Mesendoderm (in vitro differentiated cells): ENCODE measurements at regions not wholly inside any gene's neighbourhood (a gene's known extent, or its start where the extent isn't known, plus 50 kb on each side); places are given as distances from the start of the nearest gene placed in this dataset.

ENCODE experiments used
- DNase-seq: peaks from one replicate; pipeline ENCODE4 v3.0.0; 2013
- H2AK5ac ChIP-seq: 2 replicates; pipeline ENCODE4 v1.6.1; 2013; ENCODE audit warnings: low read length, inconsistent platforms
- H2BK120ac ChIP-seq: 2 replicates; pipeline ENCODE4 v1.6.1; 2013; ENCODE audit warnings: low read depth, mild to moderate bottlenecking, low read length, moderate library complexity, mixed read lengths
- H2BK15ac ChIP-seq: replicated peaks from 2 replicates; pipeline ENCODE4 v1.6.1; 2013; ENCODE audit warnings: low read depth, mild to moderate bottlenecking, moderate library complexity
- H2BK5ac ChIP-seq: 2 replicates; pipeline ENCODE4 v1.6.1; 2013; ENCODE audit warnings: low read length, inconsistent platforms
- H3K18ac ChIP-seq: 2 replicates; pipeline ENCODE4 v1.6.1; 2013; ENCODE audit warnings: mild to moderate bottlenecking, low read length, mixed read lengths
- H3K23ac ChIP-seq: one replicate; pipeline ENCODE4 v1.6.1; 2013; ENCODE audit warnings: low read length
- H3K27ac ChIP-seq: 2 replicates; pipeline ENCODE4 v1.5.1; 2013; ENCODE audit warnings: low read depth, mild to moderate bottlenecking, inconsistent platforms, low read length, moderate library complexity
- H3K27me3 ChIP-seq: 2 replicates; pipeline ENCODE4 v1.6.1; 2013; ENCODE audit warnings: low read length, control low read depth, mild to moderate bottlenecking, inconsistent platforms; ENCODE audit not compliant: insufficient read depth, poor library complexity
- H3K36me3 ChIP-seq: 2 replicates; pipeline ENCODE4 v1.6.1; 2013; ENCODE audit warnings: low read length, inconsistent platforms; ENCODE audit not compliant: control insufficient read depth, insufficient read depth
- H3K4ac ChIP-seq: one replicate; pipeline ENCODE4 v1.6.1; 2013; ENCODE audit warnings: low read depth, mild to moderate bottlenecking, low read length, moderate library complexity
- H3K4me1 ChIP-seq: 2 replicates; pipeline ENCODE4 v1.6.1; 2013; ENCODE audit warnings: low read depth, low read length, inconsistent platforms; ENCODE audit not compliant: control insufficient read depth
- H3K4me2 ChIP-seq: 2 replicates; pipeline ENCODE4 v1.6.1; 2013; ENCODE audit warnings: low read length
- H3K4me3 ChIP-seq: 2 replicates; pipeline ENCODE4 v1.5.1; 2013; ENCODE audit warnings: mild to moderate bottlenecking, low read length
- H3K56ac ChIP-seq: one replicate; pipeline ENCODE4 v1.6.1; 2013; ENCODE audit warnings: low read length
- H3K79me1 ChIP-seq: 2 replicates; pipeline ENCODE4 v1.6.1; 2013; ENCODE audit warnings: low read length, inconsistent platforms
- H3K79me2 ChIP-seq: 2 replicates; pipeline ENCODE4 v1.6.1; 2013; ENCODE audit warnings: mild to moderate bottlenecking, low read length; ENCODE audit not compliant: control insufficient read depth, insufficient read depth
- H3K9ac ChIP-seq: 2 replicates; pipeline ENCODE4 v1.6.1; 2013; ENCODE audit warnings: low read length, inconsistent platforms
- H4K5ac ChIP-seq: one replicate; pipeline ENCODE4 v1.6.1; 2013; ENCODE audit warnings: low read length
- H4K8ac ChIP-seq: one replicate; pipeline ENCODE4 v1.6.1; 2013; ENCODE audit warnings: low read depth, mild to moderate bottlenecking, control low read depth, low read length, moderate library complexity
- WGBS: extraction: QIAGEN DNeasy Blood & Tissue Kit; methylation state at CpG from one replicate; pipeline ENCODE4 v1.1.7; 2013; ENCODE audit warnings: low lambda C conversion rate, missing lambda C conversion rate; ENCODE audit not compliant: insufficient coverage; ENCODE audit errors: extremely low coverage; 5-methylcytosine and 5-hydroxymethylcytosine counted together

DNA sequence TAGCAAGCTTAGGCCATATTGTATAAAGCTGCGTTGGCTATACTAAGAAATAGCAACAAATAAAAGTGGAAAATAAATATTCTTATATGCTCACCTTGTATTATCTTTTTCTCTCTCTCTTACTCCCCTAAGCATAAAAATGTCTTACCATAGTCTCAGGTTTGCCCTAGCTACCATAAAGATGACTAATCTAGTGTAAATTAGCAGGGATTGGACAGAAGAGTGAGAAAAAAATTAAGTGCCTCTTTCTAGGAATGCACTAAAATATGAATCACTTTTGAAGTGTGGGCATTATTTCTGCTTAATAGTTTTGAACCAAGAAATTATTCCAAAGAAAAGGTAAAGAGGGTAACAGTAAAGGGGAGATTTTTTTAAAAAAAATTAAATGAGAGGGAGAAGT, 201.3 kb downstream of the HINT1 start:
- Histone ChIP-seq H2BK15ac (no peak overlapping the region), H3K27me3 (no peaks in the 10 kb centered on the region), H3K27ac (no peak overlapping the region), H4K8ac (no peak overlapping the region), H3K23ac (no peak overlapping the region), H3K79me1 (no peaks in the 10 kb centered on the region), H4K5ac (no peak overlapping the region), H3K18ac (no peak overlapping the region), H2BK5ac (no peak overlapping the region), H3K79me2 (no peaks in the 10 kb centered on the region), H3K9ac (no peak overlapping the region), H3K56ac (no peak overlapping the region), H3K4ac (no peak overlapping the region), H2AK5ac (no peak overlapping the region), H3K36me3 (no peaks in the 10 kb centered on the region), H3K4me1 (no peaks in the 10 kb centered on the region), H2BK120ac (no peak overlapping the region), H3K4me3 (no peak overlapping the region), H3K4me2 (no peak overlapping the region)
- no peak for DNase-seq
- no CpG with 5 or more reads among the region's 1 CpG for WGBS

DNA sequence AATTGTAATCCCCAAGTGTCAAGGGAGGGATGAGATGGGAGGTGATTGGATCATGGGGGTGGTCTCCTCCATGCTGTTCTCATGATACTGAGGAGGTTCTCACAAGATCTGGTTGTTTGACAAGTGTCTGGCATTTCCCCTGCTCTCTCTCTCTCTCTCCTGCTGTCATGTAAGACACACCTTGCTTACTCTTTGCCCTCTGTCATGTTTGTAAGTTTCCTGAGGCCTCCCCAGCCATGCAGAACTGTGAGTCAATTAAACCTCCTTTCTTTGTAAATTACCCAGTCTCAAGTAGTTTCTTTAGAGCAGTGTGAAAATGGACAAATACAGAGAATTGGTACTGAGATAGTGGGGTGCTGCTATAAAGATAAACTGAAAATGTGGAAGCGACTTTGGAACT, 207.9 kb downstream of the HINT1 start:
- no peak overlapping the region for H3K23ac ChIP-seq
- no peak overlapping the region for H4K8ac ChIP-seq
- no peaks in the 10 kb centered on the region for H3K27me3 ChIP-seq
- H3K4me2 ChIP-seq, result no peak overlapping the region
- no peak overlapping the region for H2BK5ac ChIP-seq
- no peaks in the 10 kb centered on the region for H3K79me2 ChIP-seq
- no peak overlapping the region for H2BK15ac ChIP-seq
- H3K18ac ChIP-seq, result no peak overlapping the region
- no peak overlapping the region for H3K9ac ChIP-seq
- WGBS, result no CpG with 5 or more reads among the region's 1 CpG
- no peaks in the 10 kb centered on the region for H3K79me1 ChIP-seq
- H3K4ac ChIP-seq, result no peak overlapping the region
- H2AK5ac ChIP-seq, result no peak overlapping the region
- no peak overlapping the region for H3K27ac ChIP-seq
- DNase-seq, result peak; percentile 27
- H3K4me1 ChIP-seq, result peaks cover 8% of the 10 kb centered on the region
- H2BK120ac ChIP-seq, result no peak overlapping the region
- no peak overlapping the region for H4K5ac ChIP-seq
- H3K4me3 ChIP-seq, result no peak overlapping the region
- H3K36me3 ChIP-seq, result no peaks in the 10 kb centered on the region
- H3K56ac ChIP-seq, result no peak overlapping the region

DNA sequence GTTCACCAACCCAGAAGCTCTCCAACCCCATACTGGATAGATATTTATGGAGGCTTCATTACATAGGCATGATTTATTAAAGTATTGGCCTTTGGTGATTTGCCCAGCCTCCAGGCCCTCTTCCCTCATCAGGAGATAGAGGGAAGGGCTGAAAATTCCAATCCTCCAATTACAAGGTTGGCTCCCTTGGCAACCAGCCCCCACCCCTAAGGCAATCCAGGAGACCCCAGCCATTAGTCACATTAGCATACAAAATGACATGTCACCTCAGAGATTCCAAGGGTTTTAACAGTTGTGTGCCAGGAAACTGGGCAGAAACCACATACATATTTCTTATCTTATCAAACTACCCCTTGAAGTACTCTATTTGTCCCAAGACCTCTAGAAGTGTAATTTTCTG, 210.0 kb downstream of the HINT1 start:
- H3K4ac ChIP-seq, result no peak overlapping the region
- no peak overlapping the region for H3K4me2 ChIP-seq
- peak overlapping the region; percentile 15 for H4K8ac ChIP-seq
- no peak overlapping the region for H3K9ac ChIP-seq
- no peak overlapping the region for H3K23ac ChIP-seq
- no peak overlapping the region for H2AK5ac ChIP-seq
- H3K36me3 ChIP-seq, result no peaks in the 10 kb centered on the region
- peak overlapping the region; percentile 90 for H3K18ac ChIP-seq
- H3K27ac ChIP-seq, result no peak overlapping the region
- H3K79me2 ChIP-seq, result no peaks in the 10 kb centered on the region
- no peaks in the 10 kb centered on the region for H3K27me3 ChIP-seq
- peak; percentile 93 for DNase-seq
- H3K79me1 ChIP-seq, result no peaks in the 10 kb centered on the region
- no peak overlapping the region for H3K4me3 ChIP-seq
- H3K56ac ChIP-seq, result peak overlapping the region; percentile 29
- H4K5ac ChIP-seq, result no peak overlapping the region
- H2BK5ac ChIP-seq, result peak overlapping the region; percentile 57
- peaks cover 8% of the 10 kb centered on the region for H3K4me1 ChIP-seq
- peak overlapping the region; percentile 12 for H2BK15ac ChIP-seq
- peak overlapping the region; percentile 96 for H2BK120ac ChIP-seq

DNA sequence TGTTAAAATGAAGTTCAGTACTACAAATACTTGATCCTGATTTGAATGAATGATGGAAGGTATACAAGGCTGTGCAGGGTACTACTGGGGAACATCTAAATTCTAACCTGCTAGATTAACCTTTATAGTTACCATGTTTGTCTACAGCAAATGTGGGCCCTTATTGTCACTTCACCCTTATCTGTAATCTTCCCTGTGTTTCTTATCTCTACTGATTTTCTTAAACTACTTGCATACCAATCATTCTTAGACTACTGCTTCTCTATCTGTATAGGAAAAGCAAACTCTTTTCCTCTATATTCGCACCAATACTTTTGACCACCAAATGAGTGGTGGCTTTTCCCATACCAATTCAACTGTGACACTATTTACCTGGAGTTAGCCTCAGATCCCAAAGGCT, 210.7 kb downstream of the HINT1 start:
- DNase-seq, result peak; percentile 84
- Histone ChIP-seq H2AK5ac (peak overlapping the region; percentile 44), H3K4ac (no peak overlapping the region), H3K4me3 (no peak overlapping the region), H2BK15ac (no peak overlapping the region), H4K5ac (no peak overlapping the region), H3K79me2 (no peaks in the 10 kb centered on the region), H2BK5ac (peak overlapping the region; percentile 57), H2BK120ac (peak overlapping the region; percentile 96), H3K79me1 (no peaks in the 10 kb centered on the region), H3K23ac (no peak overlapping the region), H3K4me1 (peaks cover 8% of the 10 kb centered on the region), H3K36me3 (no peaks in the 10 kb centered on the region), H3K27me3 (no peaks in the 10 kb centered on the region), H3K56ac (peak overlapping the region; percentile 29), H3K9ac (no peak overlapping the region), H3K27ac (peak overlapping the region; percentile 63), H3K4me2 (peak overlapping the region; percentile 39), H3K18ac (peak overlapping the region; percentile 90), H4K8ac (no peak overlapping the region)
- WGBS, result no CpG with 5 or more reads among the region's 1 CpG

DNA sequence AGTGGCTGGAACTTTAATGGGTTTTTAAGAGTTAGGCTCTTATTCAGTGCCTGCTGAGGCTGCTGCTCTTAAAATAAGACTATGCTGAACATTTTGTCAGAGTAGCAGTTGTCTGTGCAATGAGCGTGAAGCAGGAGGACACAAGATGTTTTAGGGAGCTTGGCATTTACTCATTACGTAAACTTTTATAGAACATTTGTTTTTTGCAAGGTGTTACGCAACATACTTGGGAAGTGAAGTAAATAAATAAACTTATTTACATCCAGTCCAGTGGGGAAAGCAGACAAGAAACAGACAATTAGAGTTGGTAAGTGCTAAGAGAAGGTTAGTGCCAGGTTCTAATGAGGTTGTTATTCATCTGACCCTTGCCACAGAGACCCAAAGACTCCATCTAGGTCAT, 226.0 kb downstream of the HINT1 start:
- WGBS, result no CpG with 5 or more reads among the region's 3 CpGs

GRCh38 chr5:130937046-130937445, 228.0 kb downstream of the HINT1 start:
- H2BK5ac ChIP-seq, result no peak overlapping the region
- WGBS, result no CpG with 5 or more reads among the region's 2 CpGs
- peak; percentile 27 for DNase-seq

More for the DNA sequence above, 226.0 kb downstream of the HINT1 start:
- H3K27ac ChIP-seq, result no peak overlapping the region
- H4K5ac ChIP-seq, result peak overlapping the region; percentile 81
- no peak overlapping the region for H3K4me3 ChIP-seq
- no peak overlapping the region for H3K56ac ChIP-seq
- no peak overlapping the region for H2BK5ac ChIP-seq
- H3K79me2 ChIP-seq, result no peaks in the 10 kb centered on the region
- no peaks in the 10 kb centered on the region for H3K4me1 ChIP-seq
- no peak overlapping the region for H3K4me2 ChIP-seq
- no peak overlapping the region for H3K4ac ChIP-seq
- H3K36me3 ChIP-seq, result no peaks in the 10 kb centered on the region
- H2BK15ac ChIP-seq, result no peak overlapping the region
- no peak overlapping the region for H2BK120ac ChIP-seq
- no peaks in the 10 kb centered on the region for H3K79me1 ChIP-seq
- no peak overlapping the region for H3K23ac ChIP-seq
- no peak overlapping the region for H3K9ac ChIP-seq
- H3K18ac ChIP-seq, result no peak overlapping the region
- DNase-seq, result no peak
- no peak overlapping the region for H4K8ac ChIP-seq
- H2AK5ac ChIP-seq, result no peak overlapping the region
- H3K27me3 ChIP-seq, result no peaks in the 10 kb centered on the region

More at GRCh38 chr5:130937046-130937445, 228.0 kb downstream of the HINT1 start:
- Histone ChIP-seq H3K4ac (no peak overlapping the region), H3K79me1 (no peaks in the 10 kb centered on the region), H3K27ac (no peak overlapping the region), H3K4me3 (no peak overlapping the region), H4K8ac (no peak overlapping the region), H2BK120ac (no peak overlapping the region), H3K18ac (no peak overlapping the region), H3K9ac (no peak overlapping the region), H3K4me1 (no peaks in the 10 kb centered on the region), H3K56ac (no peak overlapping the region), H3K23ac (no peak overlapping the region), H2BK15ac (no peak overlapping the region), H4K5ac (no peak overlapping the region), H3K27me3 (no peaks in the 10 kb centered on the region), H3K4me2 (no peak overlapping the region), H2AK5ac (no peak overlapping the region), H3K36me3 (no peaks in the 10 kb centered on the region), H3K79me2 (no peaks in the 10 kb centered on the region)
